GM12878 (cell line): ENCODE measurements at regions not wholly inside any gene's neighbourhood (a gene's known extent, or its start where the extent isn't known, plus 50 kb on each side); places are given as distances from the start of the nearest gene placed in this dataset.

Experiments used
- ATAC-seq: fragments of 200-7000 bp; cut with Tn5 transposase; 3 replicates; pipeline ENCODE4 v1.9.1; 2020; ENCODE audit warnings: mild to moderate bottlenecking, moderate library complexity
- BruUV-seq: library from RNA; stranded (reverse); fragments of 400-500 nt; replicated peaks from 2 replicates; lab custom pipeline; 2021; lab: Mats Ljungman, UMichigan
- CTCF ChIA-PET: fragments of 300-600 bp; sonication (Branson Sonifier 250); formaldehyde crosslinking; extraction: SDS; loops from one replicate; lab custom pipeline; 2021; ENCODE audit warnings: inconsistent platforms; lab: Yijun Ruan, JAX
- POLR2A ChIA-PET: fragments of 350-600 bp; formaldehyde crosslinking; extraction: SDS; loops from one replicate; lab custom pipeline; 2021; ENCODE audit warnings: inconsistent platforms; lab: Charles Lee
- RAD21 ChIA-PET: fragments of 300-600 bp; sonication (Branson Sonifier 250); formaldehyde crosslinking; loops from one replicate; lab custom pipeline; 2023; ENCODE audit warnings: antibody characterized with exemption; ENCODE audit not compliant: unreplicated experiment; lab: Charles Lee
- SMC1A ChIA-PET: fragments of 300-600 bp; sonication (Branson Sonifier 250); formaldehyde crosslinking; loops from one replicate; lab custom pipeline; 2023; ENCODE audit not compliant: unreplicated experiment, uncharacterized antibody; lab: Charles Lee
- DNase-seq: peaks from one replicate; pipeline ENCODE4 v3.0.0-alpha.2; 2011; ENCODE audit warnings: low read depth, low spot score
- FAIRE-seq: peaks from 3 replicates; lab custom pipeline; 2011; peaks lifted over from hg19 to GRCh38; lab: Jason Lieb, UNC
- H2AFZ ChIP-seq: 2 replicates; pipeline ENCODE4 v1.6.0; 2011; ENCODE audit warnings: low read depth, low read length, control low read depth; ENCODE audit not compliant: control insufficient read depth
- H3K27ac ChIP-seq: 2 replicates; pipeline ENCODE4 v1.5.1; 2011; ENCODE audit warnings: control low read depth; ENCODE audit not compliant: control insufficient read depth, insufficient read depth
- H3K27me3 ChIP-seq, 2 experiments: replicated peaks in 1 of 2; 2 replicates each; pipeline versions ENCODE4 v1.6.0 to v1.6.1; 2011; ENCODE audit warnings: low read length in 1 of 2; ENCODE audit not compliant: control insufficient read depth in 2 of 2, insufficient read depth in 2 of 2
- H3K36me3 ChIP-seq, 2 experiments: 2 replicates each; pipeline ENCODE4 v1.5.1; 2011; ENCODE audit warnings: low read length in 1 of 2; ENCODE audit not compliant: control insufficient read depth in 2 of 2, insufficient read depth in 2 of 2
- H3K4me1 ChIP-seq: 2 replicates; pipeline ENCODE4 v1.6.1; 2011; ENCODE audit warnings: mild to moderate bottlenecking, low read length, moderate library complexity, mixed read lengths; ENCODE audit not compliant: control insufficient read depth, insufficient read depth
- H3K4me2 ChIP-seq: 2 replicates; pipeline ENCODE4 v1.6.0; 2011; ENCODE audit warnings: control low read depth; ENCODE audit not compliant: control insufficient read depth, insufficient read depth
- H3K4me3 ChIP-seq: fragments of 200-600 bp; sonication (generic); 2 replicates; pipeline ENCODE4 v1.5.1; 2016
- H3K79me2 ChIP-seq: 2 replicates; pipeline ENCODE4 v1.6.0; 2011; ENCODE audit warnings: low read length; ENCODE audit not compliant: control insufficient read depth, insufficient read depth
- H3K9ac ChIP-seq: 2 replicates; pipeline ENCODE4 v1.8.0; 2011; ENCODE audit warnings: low read length, control low read depth, mixed read lengths; ENCODE audit not compliant: control insufficient read depth, insufficient read depth
- H3K9me3 ChIP-seq: replicated peaks from 3 replicates; pipeline ENCODE4 v1.5.1; 2011; ENCODE audit warnings: mild to moderate bottlenecking, low read length; ENCODE audit not compliant: control insufficient read depth, insufficient read depth
- H4K20me1 ChIP-seq: 2 replicates; pipeline ENCODE4 v1.6.0; 2011; ENCODE audit not compliant: control insufficient read depth, insufficient read depth
- BCL3 ChIP-seq: IDR thresholded peaks from 2 replicates; pipeline ENCODE4 v1.6.1; 2011; ENCODE audit warnings: borderline replicate concordance, low read depth, mild to moderate bottlenecking, moderate library complexity, low read length; ENCODE audit not compliant: insufficient read depth, poor library complexity, severe bottlenecking
- CEBPZ ChIP-seq: fragments of 150-350 bp; IDR thresholded peaks from 2 replicates; pipeline ENCODE4 v1.6.1; 2016; ENCODE audit warnings: low read depth, low read length
- CHD4 ChIP-seq: fragments of 200-600 bp; sonication (generic); IDR thresholded peaks from 2 replicates; pipeline ENCODE4 v1.6.1; 2016; ENCODE audit warnings: mild to moderate bottlenecking
- E2F8 ChIP-seq: fragments of 450-650 bp; IDR thresholded peaks from 2 replicates; pipeline ENCODE4 v1.6.1; 2018; ENCODE audit warnings: mild to moderate bottlenecking, low read depth, moderate library complexity; ENCODE audit not compliant: partially characterized antibody
- FOXK2 ChIP-seq: fragments of 450-650 bp; IDR thresholded peaks from 2 replicates; pipeline ENCODE4 v1.6.1; 2017; ENCODE audit warnings: mild to moderate bottlenecking, moderate library complexity
- KLF5 ChIP-seq: fragments of 450-650 bp; IDR thresholded peaks from 2 replicates; pipeline ENCODE4 v1.6.1; 2014; ENCODE audit warnings: mild to moderate bottlenecking; ENCODE audit not compliant: partially characterized antibody
- NFXL1 ChIP-seq: fragments of 450-650 bp; IDR thresholded peaks from 2 replicates; pipeline ENCODE4 v1.6.1; 2017; ENCODE audit warnings: antibody characterized with exemption, mild to moderate bottlenecking, borderline replicate concordance
- NR2C1 ChIP-seq: fragments of 450-650 bp; IDR thresholded peaks from 2 replicates; pipeline ENCODE4 v1.6.1; 2017; ENCODE audit warnings: antibody characterized with exemption, mild to moderate bottlenecking, moderate library complexity
- RB1 ChIP-seq: fragments of 450-650 bp; formaldehyde crosslinking; IDR thresholded peaks from 2 replicates; pipeline ENCODE4 v1.6.1; 2017; ENCODE audit warnings: mild to moderate bottlenecking, borderline replicate concordance
- RCOR1 ChIP-seq: conservative IDR thresholded peaks from 2 replicates; pipeline ENCODE4 v1.6.1; 2012; ENCODE audit warnings: low read depth, low read length, improper control_type of control experiment
- SMAD1 ChIP-seq: fragments of 450-650 bp; IDR thresholded peaks from 2 replicates; pipeline ENCODE4 v1.6.1; 2018; ENCODE audit warnings: mild to moderate bottlenecking, low read depth; ENCODE audit not compliant: partially characterized antibody
- SREBF1 ChIP-seq: IDR thresholded peaks from 2 replicates; pipeline ENCODE4 v1.6.1; 2012; ENCODE audit warnings: mild to moderate bottlenecking, low read length
- ZNF384 ChIP-seq: IDR thresholded peaks from 2 replicates; pipeline ENCODE4 v1.6.1; 2012; ENCODE audit warnings: low read depth, mild to moderate bottlenecking, low read length, improper control_type of control experiment, borderline replicate concordance
- WGBS: methylation state at CpG from one replicate; pipeline ENCODE4 v1.1.6; 2016; ENCODE audit warnings: low lambda C conversion rate; ENCODE audit not compliant: insufficient replicate concordance, insufficient coverage; ENCODE audit errors: missing lambda C conversion rate; 5-methylcytosine and 5-hydroxymethylcytosine counted together
- in situ Hi-C: fragments of 300-500 bp; cut with MboI; formaldehyde crosslinking; loops from 9 replicates; pipeline ENCODE4 v1.14.3; 2018; ENCODE audit warnings: mixed read lengths
- intact Hi-C: fragments of 100-400 bp; cut with micrococcal nuclease; formaldehyde crosslinking; loops from one replicate; pipeline ENCODE4 v1.14.2; 2022; ENCODE audit not compliant: unreplicated experiment
- TF ChIP-seq, protein P1 (sequence below): fragments of 450-650 bp; IDR thresholded peaks from 2 replicates; pipeline ENCODE4 v1.6.1; 2017; ENCODE audit warnings: mild to moderate bottlenecking, moderate library complexity

- in situ Hi-C loops (no loop called here), intact Hi-C loops (no loop called here)
- ChIA-PET POLR2A (no interaction called here), RAD21 (no interaction called here), CTCF (no interaction called here), SMC1A (no interaction called here)
- Histone ChIP-seq H3K4me2 (no peak overlapping the region), H2AFZ (no peak overlapping the region), H3K4me1 (no peaks in the 10 kb centered on the region), H3K79me2 (no peaks in the 10 kb centered on the region), H4K20me1 (no peaks in the 10 kb centered on the region), H3K4me3 (no peak overlapping the region), H3K9ac (no peak overlapping the region), H3K27ac (no peak overlapping the region), H3K27me3 (no peaks in the 10 kb centered on the region), H3K36me3 (no peaks in the 10 kb centered on the region), H3K9me3 (no peaks in the 10 kb centered on the region; the same call in 2 of the 3 replicates)
- DNase-seq (no peak), FAIRE-seq (no peak), ATAC-seq (no peak)
- no TSS peak for BruUV-seq
- WGBS: 21% methylated on average over 2 of the region's 2 CpGs
- no peak for TF ChIP-seq CEBPZ
- TF ChIP-seq E2F8: no peak
- TF ChIP-seq FOXK2: no peak
- TF ChIP-seq KLF5: no peak
- no peak for TF ChIP-seq SMAD1
- no peak for TF ChIP-seq NR2C1
- TF ChIP-seq NFXL1: no peak
- no peak for TF ChIP-seq RCOR1
- no peak for TF ChIP-seq ZNF384
- no peak for TF ChIP-seq RB1
- no peak for TF ChIP-seq SREBF1
- TF ChIP-seq, protein P1, sequence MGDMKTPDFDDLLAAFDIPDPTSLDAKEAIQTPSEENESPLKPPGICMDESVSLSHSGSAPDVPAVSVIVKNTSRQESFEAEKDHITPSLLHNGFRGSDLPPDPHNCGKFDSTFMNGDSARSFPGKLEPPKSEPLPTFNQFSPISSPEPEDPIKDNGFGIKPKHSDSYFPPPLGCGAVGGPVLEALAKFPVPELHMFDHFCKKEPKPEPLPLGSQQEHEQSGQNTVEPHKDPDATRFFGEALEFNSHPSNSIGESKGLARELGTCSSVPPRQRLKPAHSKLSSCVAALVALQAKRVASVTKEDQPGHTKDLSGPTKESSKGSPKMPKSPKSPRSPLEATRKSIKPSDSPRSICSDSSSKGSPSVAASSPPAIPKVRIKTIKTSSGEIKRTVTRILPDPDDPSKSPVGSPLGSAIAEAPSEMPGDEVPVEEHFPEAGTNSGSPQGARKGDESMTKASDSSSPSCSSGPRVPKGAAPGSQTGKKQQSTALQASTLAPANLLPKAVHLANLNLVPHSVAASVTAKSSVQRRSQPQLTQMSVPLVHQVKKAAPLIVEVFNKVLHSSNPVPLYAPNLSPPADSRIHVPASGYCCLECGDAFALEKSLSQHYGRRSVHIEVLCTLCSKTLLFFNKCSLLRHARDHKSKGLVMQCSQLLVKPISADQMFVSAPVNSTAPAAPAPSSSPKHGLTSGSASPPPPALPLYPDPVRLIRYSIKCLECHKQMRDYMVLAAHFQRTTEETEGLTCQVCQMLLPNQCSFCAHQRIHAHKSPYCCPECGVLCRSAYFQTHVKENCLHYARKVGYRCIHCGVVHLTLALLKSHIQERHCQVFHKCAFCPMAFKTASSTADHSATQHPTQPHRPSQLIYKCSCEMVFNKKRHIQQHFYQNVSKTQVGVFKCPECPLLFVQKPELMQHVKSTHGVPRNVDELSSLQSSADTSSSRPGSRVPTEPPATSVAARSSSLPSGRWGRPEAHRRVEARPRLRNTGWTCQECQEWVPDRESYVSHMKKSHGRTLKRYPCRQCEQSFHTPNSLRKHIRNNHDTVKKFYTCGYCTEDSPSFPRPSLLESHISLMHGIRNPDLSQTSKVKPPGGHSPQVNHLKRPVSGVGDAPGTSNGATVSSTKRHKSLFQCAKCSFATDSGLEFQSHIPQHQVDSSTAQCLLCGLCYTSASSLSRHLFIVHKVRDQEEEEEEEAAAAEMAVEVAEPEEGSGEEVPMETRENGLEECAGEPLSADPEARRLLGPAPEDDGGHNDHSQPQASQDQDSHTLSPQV: no peak
- TF ChIP-seq BCL3: no peak
- no peak for TF ChIP-seq CHD4
Measured at GRCh38 chr5:3695818-3696217, 100.2 kb downstream of the IRX1 start.
